ENCODE measurements at regions not wholly inside any gene's neighbourhood (a gene's known extent, or its start where the extent isn't known, plus 50 kb on each side); places are given as distances from the start of the nearest gene placed in this dataset.

- TF ChIP-seq CTCF (IDR thresholded peaks at IDR 0.05) (no peak), POLR2A (IDR thresholded peaks at IDR 0.05) (no peak), EP300 (IDR thresholded peaks at IDR 0.05) (no peak)
Observed at GRCh38 chr10:35784751-35785150, 142.7 kb upstream of the FZD8 start.
